B cell (primary cell): ENCODE measurements at regions not wholly inside any gene's neighbourhood (a gene's known extent, or its start where the extent isn't known, plus 50 kb on each side); places are given as distances from the start of the nearest gene placed in this dataset.

ENCODE experiments used
- CTCF ChIP-seq: fragments of 200-600 bp; IDR thresholded peaks from one replicate; pipeline ENCODE4 v1.8.0; 2022; ENCODE audit warnings: antibody characterized with exemption, mild to moderate bottlenecking
- EZH2 ChIP-seq: IDR thresholded peaks from 2 replicates; pipeline ENCODE4 v1.6.1; 2012; ENCODE audit warnings: borderline replicate concordance, low read depth, mild to moderate bottlenecking, moderate library complexity, low read length; ENCODE audit not compliant: insufficient read depth, poor library complexity, severe bottlenecking

- no peak for TF ChIP-seq CTCF
- TF ChIP-seq EZH2, result no peak
Measured at GRCh38 chr9:28774433-28775235, 1201.4 kb upstream of the C9orf72 start.
